ENCODE measurements at regions not wholly inside any gene's neighbourhood (a gene's known extent, or its start where the extent isn't known, plus 50 kb on each side); places are given as distances from the start of the nearest gene placed in this dataset.
A peak's percentile ranks its signal among the peaks of the same experiment; 100 is the strongest.
"Not testable (repeated sequence)": the region's sequence is repeated elsewhere in the genome, so short reads cannot be mapped to it uniquely, and the experiment has no call there.

- Mint-ChIP-seq H3K36me3 (peaks cover 2% of the 10 kb centered on the region), H3K27me3 (ENCODE audit: insufficient read depth, low read depth) (peaks cover 2% of the 10 kb centered on the region), H3K9me3 (peaks cover 40% of the 10 kb centered on the region), H3K27ac (peak overlapping the region; percentile 76), H3K4me1 (peaks cover 5% of the 10 kb centered on the region), H3K4me3 (no peak overlapping the region)
- peaks cover 8% of the 10 kb centered on the region for H3K9me3 ChIP-seq (ENCODE audit: low read depth)
- no peaks in the 10 kb centered on the region for H3K27me3 ChIP-seq
- no peaks in the 10 kb centered on the region for H3K36me3 ChIP-seq
- no peaks in the 10 kb centered on the region for H3K79me2 ChIP-seq (ENCODE audit: low read depth)
- no peak overlapping the region for H3K4me3 ChIP-seq
- no peak for DNase-seq (ENCODE audit: low spot score)
- H2AFZ ChIP-seq (replicated peaks): no peak overlapping the region
- no peaks in the 10 kb centered on the region for H4K20me1 ChIP-seq (ENCODE audit: low read depth)
- H3K4me2 ChIP-seq: no peak overlapping the region
- TF ChIP-seq EZH2phosphoT487 (IDR thresholded peaks at IDR 0.05): no peak
- TF ChIP-seq CTCF (IDR thresholded peaks at IDR 0.05): no peak
- no peak for TF ChIP-seq EZH2 (IDR thresholded peaks at IDR 0.05)
- peaks cover 11% of the 10 kb centered on the region for H3K4me1 ChIP-seq
- H3K27ac ChIP-seq: no peak overlapping the region
- peaks cover 5% of the 10 kb centered on the region for H3F3A ChIP-seq (ENCODE audit: low read depth)
- no peak overlapping the region for H3K9ac ChIP-seq
Observed at GRCh38 chr2:8248623-8248957, 433.3 kb upstream of the ID2 start.

- TF ChIP-seq EZH2phosphoT487 (IDR thresholded peaks at IDR 0.05) (no peak), CTCF (IDR thresholded peaks at IDR 0.05) (no peak), EZH2 (IDR thresholded peaks at IDR 0.05) (no peak)
- Histone ChIP-seq H3K79me2 (ENCODE audit: low read depth) (no peaks in the 10 kb centered on the region), H3K4me2 (no peak overlapping the region), H3K4me3 (no peak overlapping the region), H3K9me3 (ENCODE audit: low read depth) (peaks cover 8% of the 10 kb centered on the region), H2AFZ (replicated peaks) (no peak overlapping the region), H4K20me1 (ENCODE audit: low read depth) (no peaks in the 10 kb centered on the region), H3K27ac (no peak overlapping the region), H3F3A (ENCODE audit: low read depth) (peaks cover 5% of the 10 kb centered on the region), H3K36me3 (no peaks in the 10 kb centered on the region), H3K9ac (no peak overlapping the region), H3K4me1 (peaks cover 14% of the 10 kb centered on the region), H3K27me3 (no peaks in the 10 kb centered on the region)
- Mint-ChIP-seq H3K9me3 (peaks cover 34% of the 10 kb centered on the region), H3K27me3 (ENCODE audit: insufficient read depth, low read depth) (peaks cover 2% of the 10 kb centered on the region), H3K4me1 (peaks cover 11% of the 10 kb centered on the region), H3K36me3 (peaks cover 2% of the 10 kb centered on the region), H3K27ac (no peak overlapping the region), H3K4me3 (no peak overlapping the region)
- no peak for DNase-seq (ENCODE audit: low spot score)
Observed at GRCh38 chr2:8249141-8249540, 432.7 kb upstream of the ID2 start.

GRCh38 chr2:8249769-8250168 lies 432.1 kb upstream of the ID2 start:
- peaks cover 17% of the 10 kb centered on the region for H3K4me1 Mint-ChIP-seq
- H3K9me3 Mint-ChIP-seq: peaks cover 30% of the 10 kb centered on the region
- H4K20me1 ChIP-seq (ENCODE audit: low read depth): no peaks in the 10 kb centered on the region
- H3K4me3 ChIP-seq: no peak overlapping the region
- peaks cover 5% of the 10 kb centered on the region for H3F3A ChIP-seq (ENCODE audit: low read depth)
- peaks cover 14% of the 10 kb centered on the region for H3K4me1 ChIP-seq
- no peak overlapping the region for H3K27ac Mint-ChIP-seq
- H3K27ac ChIP-seq: no peak overlapping the region
- H3K36me3 ChIP-seq: no peaks in the 10 kb centered on the region
- H2AFZ ChIP-seq (replicated peaks): no peak overlapping the region
- DNase-seq (ENCODE audit: low spot score): no peak
- peaks cover 2% of the 10 kb centered on the region for H3K27me3 Mint-ChIP-seq (ENCODE audit: insufficient read depth, low read depth)
- peaks cover 2% of the 10 kb centered on the region for H3K36me3 Mint-ChIP-seq
- no peaks in the 10 kb centered on the region for H3K79me2 ChIP-seq (ENCODE audit: low read depth)
- no peak overlapping the region for H3K9ac ChIP-seq
- no peak overlapping the region for H3K4me2 ChIP-seq
- H3K4me3 Mint-ChIP-seq: no peak overlapping the region
- no peaks in the 10 kb centered on the region for H3K27me3 ChIP-seq
- H3K9me3 ChIP-seq (ENCODE audit: low read depth): peaks cover 8% of the 10 kb centered on the region
- TF ChIP-seq CTCF (IDR thresholded peaks at IDR 0.05) (no peak), EZH2 (IDR thresholded peaks at IDR 0.05) (no peak), EZH2phosphoT487 (IDR thresholded peaks at IDR 0.05) (no peak)

GRCh38 chr2:8250290-8250689 lies 431.6 kb upstream of the ID2 start:
- not testable (repeated sequence) for H3K4me2 ChIP-seq; H3K9ac ChIP-seq; H3K27ac Mint-ChIP-seq; H3K9me3 ChIP-seq (ENCODE audit: low read depth); H3K36me3 Mint-ChIP-seq; H3K27me3 ChIP-seq; H3K27ac ChIP-seq; DNase-seq (ENCODE audit: low spot score); H3K27me3 Mint-ChIP-seq (ENCODE audit: insufficient read depth, low read depth); H3K36me3 ChIP-seq; H3K79me2 ChIP-seq (ENCODE audit: low read depth); H2AFZ ChIP-seq (replicated peaks); H4K20me1 ChIP-seq (ENCODE audit: low read depth); H3F3A ChIP-seq (ENCODE audit: low read depth); H3K4me3 Mint-ChIP-seq; H3K4me3 ChIP-seq
- H3K4me1 Mint-ChIP-seq: peaks cover 20% of the 10 kb centered on the region
- peaks cover 27% of the 10 kb centered on the region for H3K9me3 Mint-ChIP-seq
- peaks cover 14% of the 10 kb centered on the region for H3K4me1 ChIP-seq
